GM18861 (cell line): ENCODE measurements at regions not wholly inside any gene's neighbourhood (a gene's known extent, or its start where the extent isn't known, plus 50 kb on each side); places are given as distances from the start of the nearest gene placed in this dataset.
"Not testable (repeated sequence)": the region's sequence is repeated elsewhere in the genome, so short reads cannot be mapped to it uniquely, and the experiment has no call there.

Experiments
- ATAC-seq: cut with Tn5 transposase; IDR thresholded peaks from one replicate; pipeline ENCODE4 v1.9.1; 2021; ENCODE audit not compliant: unreplicated experiment

GRCh38 chr2:220704810-220705209 is 867.3 kb downstream of the EPHA4 start:
- no peak for ATAC-seq

GRCh38 chr2:220705678-220706077 is 866.4 kb downstream of the EPHA4 start:
- ATAC-seq = no peak

- ATAC-seq = no peak
These were observed 864.8 kb downstream of the EPHA4 start for GRCh38 chr2:220707261-220707660.

GRCh38 chr2:220708366-220708765 is 863.7 kb downstream of the EPHA4 start:
- ATAC-seq = no peak

GRCh38 chr2:220717283-220717682 is 854.8 kb downstream of the EPHA4 start:
- no peak for ATAC-seq

- ATAC-seq = no peak
These were observed 835.3 kb downstream of the EPHA4 start for GRCh38 chr2:220736778-220737177.

- ATAC-seq = no peak
These were observed 828.9 kb downstream of the EPHA4 start for GRCh38 chr2:220743203-220743602.

GRCh38 chr2:220744861-220745260 is 827.2 kb downstream of the EPHA4 start:
- ATAC-seq = no peak

GRCh38 chr2:220745682-220746081 is 826.4 kb downstream of the EPHA4 start:
- ATAC-seq = no peak

GRCh38 chr2:220747736-220748135 is 824.4 kb downstream of the EPHA4 start:
- ATAC-seq = no peak

- ATAC-seq = no peak
These were observed 823.1 kb downstream of the EPHA4 start for GRCh38 chr2:220748875-220749479.

- no peak for ATAC-seq
These were observed 818.6 kb downstream of the EPHA4 start for GRCh38 chr2:220753486-220753885.

GRCh38 chr2:220756653-220757052 is 815.5 kb downstream of the EPHA4 start:
- ATAC-seq = no peak

GRCh38 chr2:220758376-220758775 is 813.7 kb downstream of the EPHA4 start:
- not testable (repeated sequence) for ATAC-seq

GRCh38 chr2:220764171-220764570 is 807.9 kb downstream of the EPHA4 start:
- ATAC-seq = no peak

- ATAC-seq = no peak
These were observed 804.4 kb downstream of the EPHA4 start for GRCh38 chr2:220767591-220768255.

GRCh38 chr2:220775856-220776488 is 796.1 kb downstream of the EPHA4 start:
- ATAC-seq = no peak

- not testable (repeated sequence) for ATAC-seq
These were observed 793.0 kb downstream of the EPHA4 start for GRCh38 chr2:220779076-220779475.

- ATAC-seq = no peak
These were observed 792.6 kb downstream of the EPHA4 start for GRCh38 chr2:220779511-220779910.

GRCh38 chr2:220779931-220780330 is 792.2 kb downstream of the EPHA4 start:
- no peak for ATAC-seq

GRCh38 chr2:220781622-220782241 is 790.4 kb downstream of the EPHA4 start:
- ATAC-seq = no peak

GRCh38 chr2:220782609-220783113 is 789.4 kb downstream of the EPHA4 start:
- no peak for ATAC-seq
